Fibroblast of villous mesenchyme (primary cell): ENCODE measurements at regions not wholly inside any gene's neighbourhood (a gene's known extent, or its start where the extent isn't known, plus 50 kb on each side); places are given as distances from the start of the nearest gene placed in this dataset.

Experiments used
- DNase-seq: peaks from one replicate; pipeline ENCODE4 v3.0.0-alpha.2; 2010; ENCODE audit warnings: low read depth
- H3K4me3 ChIP-seq: 2 replicates; pipeline ENCODE4 v1.5.1; 2011; ENCODE audit warnings: low read depth, mild to moderate bottlenecking, low read length
- CTCF ChIP-seq: IDR thresholded peaks from 2 replicates; pipeline ENCODE4 v1.5.1; 2012; ENCODE audit warnings: low read depth, mild to moderate bottlenecking, low read length; ENCODE audit not compliant: insufficient read depth

- TF ChIP-seq CTCF = no peak
- H3K4me3 ChIP-seq = no peak overlapping the region
- no peak for DNase-seq
Observed at GRCh38 chr20:20950620-20951019, 155.5 kb downstream of the LINC00237 start.

GRCh38 chr20:20946122-20946759 is 159.9 kb downstream of the LINC00237 start:
- no peak overlapping the region for H3K4me3 ChIP-seq
- no peak for TF ChIP-seq CTCF
- no peak for DNase-seq

- DNase-seq = no peak
- H3K4me3 ChIP-seq = no peak overlapping the region
- TF ChIP-seq CTCF = no peak
Observed at GRCh38 chr20:20941468-20941889, 164.7 kb downstream of the LINC00237 start.

DNA sequence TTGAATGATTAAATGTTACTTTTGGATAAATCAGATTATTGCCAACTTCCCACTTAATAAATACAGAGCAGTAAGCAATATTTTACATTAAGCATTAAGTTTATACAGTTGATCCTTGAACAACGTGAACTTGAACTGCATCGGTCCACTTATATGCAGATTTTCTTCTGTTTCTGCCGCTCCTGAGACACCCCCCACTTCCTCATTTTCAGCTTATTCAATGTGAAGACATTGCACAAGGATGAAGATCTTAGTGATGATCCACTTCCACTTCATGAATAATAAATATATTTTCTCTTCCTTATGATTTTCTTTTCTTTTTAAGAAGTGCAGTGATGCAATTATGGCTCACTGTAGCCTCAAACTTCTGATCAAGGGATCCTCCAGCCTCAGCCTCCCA is 167.2 kb downstream of the LINC00237 start:
- no peak for TF ChIP-seq CTCF
- DNase-seq = no peak
- no peak overlapping the region for H3K4me3 ChIP-seq

DNA sequence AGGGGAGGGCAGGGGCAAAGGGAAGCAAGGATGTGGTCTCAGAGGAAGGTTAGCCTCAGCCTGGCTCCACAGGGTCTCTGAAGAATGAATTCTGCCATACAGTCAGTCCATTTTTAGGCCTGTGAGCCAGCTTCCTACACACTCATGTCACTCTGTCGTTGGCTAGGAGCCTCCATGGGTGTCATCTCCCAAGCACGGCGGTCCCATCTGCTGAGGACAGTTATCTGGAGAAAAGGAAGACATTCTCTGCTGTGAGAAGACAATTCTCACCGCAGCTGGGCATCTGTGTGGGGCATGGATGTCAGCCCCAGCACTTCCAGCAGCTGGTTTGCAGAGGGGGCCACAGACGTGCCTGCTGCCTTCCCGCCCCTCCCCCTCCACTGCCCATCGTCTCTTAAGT is 167.6 kb downstream of the LINC00237 start:
- H3K4me3 ChIP-seq = no peak overlapping the region
- no peak for DNase-seq
- TF ChIP-seq CTCF = no peak

- H3K4me3 ChIP-seq = no peak overlapping the region
- DNase-seq = no peak
- no peak for TF ChIP-seq CTCF
Observed at GRCh38 chr20:20938131-20938530, 168.0 kb downstream of the LINC00237 start.
